Muscle of leg (tissue), 3 donors: ENCODE measurements at regions not wholly inside any gene's neighbourhood (a gene's known extent, or its start where the extent isn't known, plus 50 kb on each side); places are given as distances from the start of the nearest gene placed in this dataset.
"Not testable (repeated sequence)": the region's sequence is repeated elsewhere in the genome, so short reads cannot be mapped to it uniquely, and the experiment has no call there.

Experiments
- DNase-seq: peaks from one replicate; pipeline ENCODE4 v3.0.0; 2013
- H3K27ac ChIP-seq: one replicate; pipeline ENCODE4 v1.5.1; 2013; ENCODE audit warnings: mild to moderate bottlenecking, low read length, control low read depth
- H3K27me3 ChIP-seq: one replicate; pipeline ENCODE4 v1.6.1; 2013; ENCODE audit warnings: low read length; ENCODE audit not compliant: control insufficient read depth, insufficient read depth
- H3K36me3 ChIP-seq: one replicate; pipeline ENCODE4 v1.6.1; 2013; ENCODE audit warnings: low read length; ENCODE audit not compliant: control insufficient read depth, insufficient read depth
- H3K4me1 ChIP-seq: one replicate; pipeline ENCODE4 v1.6.1; 2013; ENCODE audit warnings: low read length; ENCODE audit not compliant: control insufficient read depth, insufficient read depth
- H3K4me3 ChIP-seq: one replicate; pipeline ENCODE4 v1.5.1; 2013; ENCODE audit warnings: low read length, control low read depth
- H3K9me3 ChIP-seq: replicated peaks from 2 replicates; pipeline ENCODE4 v1.6.1; 2013; ENCODE audit warnings: low read depth, low read length; ENCODE audit not compliant: control insufficient read depth
- WGBS: methylation state at CpG from one replicate; pipeline ENCODE4 v1.1.5; 2013; ENCODE audit warnings: missing lambda C conversion rate; ENCODE audit not compliant: insufficient coverage; 5-methylcytosine and 5-hydroxymethylcytosine counted together

DNA sequence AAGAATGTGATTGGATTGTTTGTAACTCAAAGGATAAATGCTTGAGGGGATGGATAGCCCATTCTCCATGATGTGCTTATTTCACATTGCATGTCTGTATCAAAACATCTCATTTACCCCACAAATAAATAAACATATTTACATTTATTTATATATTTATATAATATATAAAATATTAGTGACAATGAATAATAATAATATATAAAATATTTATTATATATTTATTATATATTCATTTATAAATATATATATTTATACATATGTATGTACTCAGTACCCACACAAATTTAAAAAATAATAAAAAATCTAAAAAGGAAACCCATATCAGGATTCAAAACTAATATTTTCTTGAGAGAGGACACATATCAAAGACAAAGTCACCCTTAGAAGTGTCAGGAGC, 429.9 kb downstream of the KCNJ2 start:
- no peaks in the 10 kb centered on the region for H3K27me3 ChIP-seq
- no peak for DNase-seq
- no peaks in the 10 kb centered on the region for H3K36me3 ChIP-seq
- no peaks in the 10 kb centered on the region for H3K4me1 ChIP-seq
- no peak overlapping the region for H3K4me3 ChIP-seq
- H3K27ac ChIP-seq: no peak overlapping the region
- no peaks in the 10 kb centered on the region for H3K9me3 ChIP-seq

DNA sequence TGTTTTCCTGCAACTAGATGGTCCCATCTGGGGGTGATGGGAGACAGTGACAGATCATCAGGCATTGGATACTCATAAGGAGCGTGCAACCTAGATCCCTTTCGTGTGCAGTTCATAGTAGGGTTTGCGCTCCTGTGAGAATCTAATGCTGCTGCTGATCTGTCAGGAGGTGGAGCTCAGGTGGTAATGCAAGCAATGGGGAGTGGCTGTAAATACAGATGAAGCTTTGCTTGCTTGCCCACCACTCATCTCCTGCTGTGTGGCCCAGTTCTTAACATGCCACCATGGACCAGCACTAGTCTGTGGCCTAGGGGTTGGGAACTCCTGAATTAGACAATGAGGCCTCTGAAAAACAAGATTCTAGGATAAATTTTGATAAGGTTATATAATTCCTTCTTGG, 430.6 kb downstream of the KCNJ2 start:
- DNase-seq, H3K4me1 ChIP-seq, H3K36me3 ChIP-seq, H3K27ac ChIP-seq, H3K9me3 ChIP-seq, H3K4me3 ChIP-seq, H3K27me3 ChIP-seq: not testable (repeated sequence)
- WGBS: 100% methylated on average over 3 of the region's 3 CpGs

DNA sequence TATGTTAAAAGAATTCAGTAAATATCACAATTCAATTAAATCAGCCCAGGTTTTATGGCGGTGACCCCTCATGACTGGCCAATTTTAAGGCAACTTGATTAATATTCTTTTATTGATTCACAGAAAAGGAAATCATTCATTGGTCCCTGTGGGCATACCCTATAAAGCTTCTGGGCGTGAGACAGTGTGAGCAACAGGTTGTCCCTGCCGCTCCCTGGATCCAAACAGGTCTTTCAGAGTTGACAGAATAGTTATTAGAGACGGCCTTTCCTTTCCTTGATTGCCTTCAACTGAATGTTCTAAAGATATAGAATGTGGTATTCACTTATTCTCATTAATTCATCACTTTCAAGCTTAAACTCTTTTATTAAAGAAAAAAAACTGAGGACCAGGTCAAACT, 433.9 kb downstream of the KCNJ2 start:
- Histone ChIP-seq H3K27me3 (no peaks in the 10 kb centered on the region), H3K4me3 (no peak overlapping the region), H3K36me3 (no peaks in the 10 kb centered on the region), H3K9me3 (no peaks in the 10 kb centered on the region), H3K4me1 (no peaks in the 10 kb centered on the region), H3K27ac (no peak overlapping the region)
- no CpG with 5 or more reads among the region's 4 CpGs for WGBS
- no peak for DNase-seq

GRCh38 chr17:70604854-70605253, 435.5 kb downstream of the KCNJ2 start:
- H3K9me3 ChIP-seq: no peaks in the 10 kb centered on the region
- no CpG with 5 or more reads among the region's 1 CpG for WGBS

GRCh38 chr17:70606086-70606485, 436.8 kb downstream of the KCNJ2 start:
- DNase-seq: peak; percentile 59
- H3K4me3 ChIP-seq: no peak overlapping the region
- H3K27me3 ChIP-seq: no peaks in the 10 kb centered on the region
- H3K9me3 ChIP-seq: no peaks in the 10 kb centered on the region
- H3K4me1 ChIP-seq: no peaks in the 10 kb centered on the region
- H3K27ac ChIP-seq: no peak overlapping the region
- WGBS: no CpG with 5 or more reads among the region's 2 CpGs
- H3K36me3 ChIP-seq: no peaks in the 10 kb centered on the region

More at GRCh38 chr17:70604854-70605253, 435.5 kb downstream of the KCNJ2 start:
- Histone ChIP-seq H3K27ac (no peak overlapping the region), H3K4me3 (no peak overlapping the region), H3K27me3 (no peaks in the 10 kb centered on the region), H3K36me3 (no peaks in the 10 kb centered on the region), H3K4me1 (no peaks in the 10 kb centered on the region)
- DNase-seq: no peak

- Histone ChIP-seq H3K27me3 (no peaks in the 10 kb centered on the region), H3K27ac (no peak overlapping the region), H3K36me3 (no peaks in the 10 kb centered on the region), H3K9me3 (no peaks in the 10 kb centered on the region), H3K4me3 (no peak overlapping the region), H3K4me1 (no peaks in the 10 kb centered on the region)
- no peak for DNase-seq
- no CpG with 5 or more reads among the region's 2 CpGs for WGBS
Observed at GRCh38 chr17:70608193-70608592, 438.9 kb downstream of the KCNJ2 start.

- 80% methylated on average over 1 of the region's 2 CpGs for WGBS
- Histone ChIP-seq H3K36me3 (no peaks in the 10 kb centered on the region), H3K4me3 (no peak overlapping the region), H3K27me3 (no peaks in the 10 kb centered on the region), H3K9me3 (no peaks in the 10 kb centered on the region), H3K27ac (no peak overlapping the region), H3K4me1 (no peaks in the 10 kb centered on the region)
- no peak for DNase-seq
Observed at GRCh38 chr17:70608957-70609356, 439.6 kb downstream of the KCNJ2 start.

DNA sequence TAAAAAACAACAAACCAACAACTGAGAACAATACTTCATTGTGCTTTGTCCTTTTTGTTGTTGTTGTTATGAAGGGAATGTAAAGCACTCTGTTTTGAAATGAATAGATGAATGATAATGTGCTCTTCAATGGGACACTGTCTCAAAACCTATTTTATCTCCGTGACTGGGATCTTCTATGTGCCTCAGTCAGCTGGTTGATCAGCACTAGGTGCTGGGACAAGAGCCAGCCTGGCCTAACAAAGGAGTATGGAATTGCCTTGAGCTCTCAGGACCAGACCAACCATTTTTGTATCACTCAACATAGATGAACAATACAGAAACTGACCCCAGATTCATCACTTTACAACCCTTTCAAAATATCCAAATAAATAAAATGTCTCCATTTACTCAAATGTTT, 440.2 kb downstream of the KCNJ2 start:
- Histone ChIP-seq H3K36me3 (no peaks in the 10 kb centered on the region), H3K4me3 (no peak overlapping the region), H3K4me1 (no peaks in the 10 kb centered on the region), H3K27ac (no peak overlapping the region), H3K27me3 (no peaks in the 10 kb centered on the region), H3K9me3 (no peaks in the 10 kb centered on the region)
- 89% methylated on average over 1 of the region's 1 CpG for WGBS
- DNase-seq: no peak

DNA sequence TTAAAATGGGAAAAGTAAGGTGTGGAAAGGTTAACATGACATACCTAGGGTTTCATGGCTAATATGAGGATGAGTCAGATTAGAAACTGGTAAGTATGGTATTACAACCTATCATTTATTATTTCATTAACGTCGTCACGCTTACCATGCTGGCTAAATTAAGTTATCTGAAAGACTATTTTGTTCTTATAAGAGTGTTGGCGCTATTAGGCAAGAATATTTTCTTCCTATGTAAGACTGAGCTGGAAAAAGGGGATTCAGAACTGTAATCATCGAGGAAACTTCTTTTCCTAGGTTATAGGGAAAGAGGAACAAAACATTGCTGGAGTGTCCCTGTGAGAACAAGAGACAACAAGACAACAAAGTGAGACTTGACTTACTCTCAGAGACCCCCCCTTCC, 440.8 kb downstream of the KCNJ2 start:
- no peak overlapping the region for H3K4me3 ChIP-seq
- DNase-seq: no peak
- no peaks in the 10 kb centered on the region for H3K27me3 ChIP-seq
- H3K36me3 ChIP-seq: no peaks in the 10 kb centered on the region
- no peaks in the 10 kb centered on the region for H3K9me3 ChIP-seq
- WGBS: 100% methylated on average over 1 of the region's 5 CpGs
- H3K27ac ChIP-seq: no peak overlapping the region
- H3K4me1 ChIP-seq: no peaks in the 10 kb centered on the region

GRCh38 chr17:70613681-70614080, 444.3 kb downstream of the KCNJ2 start:
- Histone ChIP-seq H3K36me3 (no peaks in the 10 kb centered on the region), H3K9me3 (no peaks in the 10 kb centered on the region), H3K27me3 (no peaks in the 10 kb centered on the region), H3K27ac (no peak overlapping the region), H3K4me1 (no peaks in the 10 kb centered on the region), H3K4me3 (no peak overlapping the region)
- DNase-seq: no peak
- no CpG with 5 or more reads among the region's 1 CpG for WGBS

- Histone ChIP-seq H3K36me3 (no peaks in the 10 kb centered on the region), H3K27me3 (no peaks in the 10 kb centered on the region), H3K9me3 (no peaks in the 10 kb centered on the region), H3K4me3 (no peak overlapping the region), H3K27ac (no peak overlapping the region), H3K4me1 (no peaks in the 10 kb centered on the region)
- no peak for DNase-seq
- WGBS: 100% methylated on average over 1 of the region's 2 CpGs
Observed at GRCh38 chr17:70615831-70616230, 446.5 kb downstream of the KCNJ2 start.
